ENCODE measurements at regions not wholly inside any gene's neighbourhood (a gene's known extent, or its start where the extent isn't known, plus 50 kb on each side); places are given as distances from the start of the nearest gene placed in this dataset.

DNA sequence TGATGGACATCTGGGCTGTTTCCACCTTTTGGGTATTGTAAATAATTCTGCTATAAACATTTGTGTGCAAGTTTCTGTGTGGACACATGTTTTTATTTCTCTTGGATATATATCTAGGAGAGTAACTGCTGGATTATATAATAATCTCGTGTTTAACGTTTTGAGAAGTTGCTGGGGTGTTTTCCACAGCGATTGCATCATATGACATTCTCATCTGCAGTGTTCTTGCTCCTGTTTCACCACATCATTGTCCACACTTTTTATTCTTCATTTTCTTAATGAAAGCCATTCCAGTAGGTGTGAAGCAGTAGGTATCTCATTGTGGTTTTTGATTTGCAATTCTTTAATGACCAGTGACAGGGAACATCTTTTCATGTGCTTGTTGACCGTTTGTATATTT, 56.9 kb upstream of the ALKAL2 start:
- Histone ChIP-seq H2BK120ac (ENCODE audit: low read depth, low read length) (no peak overlapping the region), H3K4ac (ENCODE audit: low read length) (no peak overlapping the region), H3K23ac (ENCODE audit: low read depth, low read length, poor library complexity) (no peak overlapping the region), H3K4me2 (ENCODE audit: insufficient read depth, low read length, poor library complexity, severe bottlenecking) (no peak overlapping the region), H2BK12ac (ENCODE audit: low read length) (no peak overlapping the region), H4K91ac (ENCODE audit: low read depth, low read length, poor library complexity) (no peak overlapping the region), H2AK5ac (ENCODE audit: low read depth, low read length) (no peak overlapping the region), H3K14ac (ENCODE audit: low read length) (no peak overlapping the region), H2BK15ac (ENCODE audit: low read length) (no peak overlapping the region), H3K4me3 (ENCODE audit: low read length in 2 of 2) (no peak overlapping the region), H3K18ac (ENCODE audit: low read length) (no peak overlapping the region), H3K27me3 (ENCODE audit: control insufficient read depth in 3 of 3, insufficient read depth in 3 of 3, low read depth in 1 of 3, low read length in 3 of 3) (no peaks in the 10 kb centered on the region), H3K36me3 (replicated peaks in 1 of 2; ENCODE audit: control insufficient read depth in 2 of 2, insufficient read depth in 2 of 2, low read length in 2 of 2) (no peaks in the 10 kb centered on the region), H3K27ac (replicated peaks; ENCODE audit: low read length) (no peak overlapping the region), H2BK5ac (ENCODE audit: low read length) (no peak overlapping the region), H3K9me3 (replicated peaks in 1 of 2; ENCODE audit: control insufficient read depth in 2 of 2, insufficient read depth in 1 of 2, low read depth in 1 of 2, low read length in 2 of 2) (peaks cover 0 to 6% of the 10 kb centered on the region in 2 donors), H4K8ac (ENCODE audit: low read depth, low read length) (no peak overlapping the region), H3K79me1 (ENCODE audit: low read depth, low read length) (no peaks in the 10 kb centered on the region), H3K4me1 (ENCODE audit: control insufficient read depth in 2 of 2, insufficient read depth in 1 of 2, low read depth in 1 of 2, low read length in 2 of 2) (peaks cover 5 to 12% of the 10 kb centered on the region in 2 donors), H2AFZ (ENCODE audit: low read length) (no peak overlapping the region), H3K9ac (ENCODE audit: low read depth, low read length, poor library complexity) (no peak overlapping the region)
- DNase-seq (ENCODE audit: low spot score) = no peak
- no CpG with 5 or more reads among the region's 4 CpGs for whole genome bisulfite sequencing, 2 donors (ENCODE audit: extremely low coverage in 2 of 2, insufficient read length in 2 of 2, insufficient replicate concordance in 1 of 2)

DNA sequence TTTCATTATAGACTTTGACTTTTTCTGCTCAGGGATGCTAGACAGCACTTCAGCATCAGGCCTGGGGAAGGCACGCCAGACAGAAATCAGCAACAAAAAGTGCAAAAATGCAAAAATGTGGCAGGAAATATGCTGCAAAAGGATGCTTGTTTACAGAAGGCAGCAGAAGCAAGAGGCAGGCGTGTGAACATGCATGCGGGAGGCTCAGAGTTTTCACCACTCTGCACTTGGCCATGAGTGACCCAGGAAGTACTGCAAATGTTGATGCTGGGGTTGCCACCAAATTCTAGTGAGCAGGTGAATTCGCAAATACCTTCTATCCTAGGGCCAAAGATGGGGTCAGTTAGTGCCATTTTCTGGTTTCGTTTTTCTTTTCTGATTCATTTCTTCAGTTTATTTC, 55.5 kb upstream of the ALKAL2 start:
- Histone ChIP-seq H3K14ac (ENCODE audit: low read length) (no peak overlapping the region), H3K27ac (replicated peaks; ENCODE audit: low read length) (no peak overlapping the region), H3K4me2 (ENCODE audit: insufficient read depth, low read length, poor library complexity, severe bottlenecking) (no peak overlapping the region), H3K9ac (ENCODE audit: low read depth, low read length, poor library complexity) (no peak overlapping the region), H4K91ac (ENCODE audit: low read depth, low read length, poor library complexity) (no peak overlapping the region), H3K27me3 (ENCODE audit: control insufficient read depth in 3 of 3, insufficient read depth in 3 of 3, low read depth in 1 of 3, low read length in 3 of 3) (no peaks in the 10 kb centered on the region), H2BK120ac (ENCODE audit: low read depth, low read length) (no peak overlapping the region), H3K9me3 (replicated peaks in 1 of 2; ENCODE audit: control insufficient read depth in 2 of 2, insufficient read depth in 1 of 2, low read depth in 1 of 2, low read length in 2 of 2) (peaks cover 8 to 20% of the 10 kb centered on the region in 2 donors), H3K4ac (ENCODE audit: low read length) (no peak overlapping the region), H2AK5ac (ENCODE audit: low read depth, low read length) (no peak overlapping the region), H3K4me3 (ENCODE audit: low read length in 2 of 2) (no peak overlapping the region), H2AFZ (ENCODE audit: low read length) (no peak overlapping the region), H2BK5ac (ENCODE audit: low read length) (no peak overlapping the region), H3K23ac (ENCODE audit: low read depth, low read length, poor library complexity) (no peak overlapping the region), H3K36me3 (replicated peaks in 1 of 2; ENCODE audit: control insufficient read depth in 2 of 2, insufficient read depth in 2 of 2, low read length in 2 of 2) (peaks cover 0 to 3% of the 10 kb centered on the region in 2 donors), H3K4me1 (ENCODE audit: control insufficient read depth in 2 of 2, insufficient read depth in 1 of 2, low read depth in 1 of 2, low read length in 2 of 2) (peaks cover 5 to 8% of the 10 kb centered on the region in 2 donors), H3K79me1 (ENCODE audit: low read depth, low read length) (no peaks in the 10 kb centered on the region), H3K18ac (ENCODE audit: low read length) (no peak overlapping the region), H4K8ac (ENCODE audit: low read depth, low read length) (no peak overlapping the region), H2BK15ac (ENCODE audit: low read length) (no peak overlapping the region), H2BK12ac (ENCODE audit: low read length) (no peak overlapping the region)
- no peak for DNase-seq (ENCODE audit: low spot score)
- WGBS, 2 donors (ENCODE audit: extremely low coverage in 2 of 2, insufficient read length in 2 of 2, insufficient replicate concordance in 1 of 2) = no CpG with 5 or more reads among the region's 5 CpGs

GRCh38 chr2:341912-342311, 54.0 kb upstream of the ALKAL2 start:
- no peak for DNase-seq (ENCODE audit: low spot score)
- Histone ChIP-seq H3K27me3 (ENCODE audit: control insufficient read depth in 3 of 3, insufficient read depth in 3 of 3, low read depth in 1 of 3, low read length in 3 of 3) (no peaks in the 10 kb centered on the region), H3K9me3 (replicated peaks in 1 of 2; ENCODE audit: control insufficient read depth in 2 of 2, insufficient read depth in 1 of 2, low read depth in 1 of 2, low read length in 2 of 2) (peaks cover 14 to 33% of the 10 kb centered on the region in 2 donors), H3K4me1 (ENCODE audit: control insufficient read depth in 2 of 2, insufficient read depth in 1 of 2, low read depth in 1 of 2, low read length in 2 of 2) (peaks cover 0 to 5% of the 10 kb centered on the region in 2 donors), H2AFZ (ENCODE audit: low read length) (peak overlapping the region; percentile 63), H2BK15ac (ENCODE audit: low read length) (no peak overlapping the region), H3K4ac (ENCODE audit: low read length) (no peak overlapping the region), H3K4me3 (ENCODE audit: low read length in 2 of 2) (no peak overlapping the region), H3K36me3 (replicated peaks in 1 of 2; ENCODE audit: control insufficient read depth in 2 of 2, insufficient read depth in 2 of 2, low read length in 2 of 2) (peaks cover 0 to 3% of the 10 kb centered on the region in 2 donors), H3K23ac (ENCODE audit: low read depth, low read length, poor library complexity) (no peak overlapping the region), H2AK5ac (ENCODE audit: low read depth, low read length) (no peak overlapping the region), H3K27ac (replicated peaks; ENCODE audit: low read length) (no peak overlapping the region), H3K79me1 (ENCODE audit: low read depth, low read length) (no peaks in the 10 kb centered on the region), H3K18ac (ENCODE audit: low read length) (no peak overlapping the region), H3K14ac (ENCODE audit: low read length) (no peak overlapping the region), H2BK5ac (ENCODE audit: low read length) (no peak overlapping the region), H2BK12ac (ENCODE audit: low read length) (no peak overlapping the region), H3K4me2 (ENCODE audit: insufficient read depth, low read length, poor library complexity, severe bottlenecking) (no peak overlapping the region), H2BK120ac (ENCODE audit: low read depth, low read length) (no peak overlapping the region), H3K9ac (ENCODE audit: low read depth, low read length, poor library complexity) (no peak overlapping the region), H4K8ac (ENCODE audit: low read depth, low read length) (no peak overlapping the region), H4K91ac (ENCODE audit: low read depth, low read length, poor library complexity) (no peak overlapping the region)
- no CpG with 5 or more reads among the region's 2 CpGs for WGBS, 2 donors (ENCODE audit: extremely low coverage in 2 of 2, insufficient read length in 2 of 2, insufficient replicate concordance in 1 of 2)

DNA sequence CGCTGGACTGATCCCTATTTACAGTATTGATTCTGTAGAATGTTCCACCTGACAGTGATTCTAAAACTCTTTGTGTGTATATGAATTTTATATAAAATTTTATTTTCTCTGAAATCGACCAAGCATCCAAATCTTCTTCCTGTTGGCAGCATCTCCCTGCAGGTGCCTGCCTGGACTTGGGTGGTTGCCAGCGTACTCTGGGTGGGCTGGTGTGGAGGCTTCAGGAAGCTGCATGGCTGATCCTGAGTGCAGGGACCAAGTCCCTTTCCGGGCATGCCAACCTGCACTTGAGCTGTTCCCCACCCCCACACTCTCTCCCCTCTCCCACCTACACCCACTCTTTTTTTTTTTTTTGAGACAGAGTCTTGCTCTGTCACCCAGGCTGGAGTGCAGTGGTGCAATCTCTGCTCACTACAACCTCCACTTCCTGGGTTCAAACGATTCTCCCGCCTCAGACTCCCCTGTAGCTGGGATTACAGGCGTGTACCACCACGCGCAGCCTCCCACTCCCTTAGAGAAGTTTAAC, 53.2 kb upstream of the ALKAL2 start:
- DNase-seq (ENCODE audit: low spot score) = no peak
- Histone ChIP-seq H3K4ac (ENCODE audit: low read length) (no peak overlapping the region), H3K14ac (ENCODE audit: low read length) (no peak overlapping the region), H3K18ac (ENCODE audit: low read length) (no peak overlapping the region), H2BK5ac (ENCODE audit: low read length) (no peak overlapping the region), H3K4me1 (ENCODE audit: control insufficient read depth in 2 of 2, insufficient read depth in 1 of 2, low read depth in 1 of 2, low read length in 2 of 2) (peaks cover 0 to 5% of the 10 kb centered on the region in 2 donors), H4K91ac (ENCODE audit: low read depth, low read length, poor library complexity) (no peak overlapping the region), H3K9me3 (replicated peaks in 1 of 2; ENCODE audit: control insufficient read depth in 2 of 2, insufficient read depth in 1 of 2, low read depth in 1 of 2, low read length in 2 of 2) (peaks cover 15 to 40% of the 10 kb centered on the region in 2 donors), H4K8ac (ENCODE audit: low read depth, low read length) (no peak overlapping the region), H3K23ac (ENCODE audit: low read depth, low read length, poor library complexity) (no peak overlapping the region), H3K27me3 (ENCODE audit: control insufficient read depth in 3 of 3, insufficient read depth in 3 of 3, low read depth in 1 of 3, low read length in 3 of 3) (no peaks in the 10 kb centered on the region), H2BK12ac (ENCODE audit: low read length) (no peak overlapping the region), H2AK5ac (ENCODE audit: low read depth, low read length) (no peak overlapping the region), H2BK120ac (ENCODE audit: low read depth, low read length) (no peak overlapping the region), H3K4me3 (ENCODE audit: low read length in 2 of 2) (no peak overlapping the region), H3K27ac (replicated peaks; ENCODE audit: low read length) (no peak overlapping the region), H3K9ac (ENCODE audit: low read depth, low read length, poor library complexity) (no peak overlapping the region), H3K79me1 (ENCODE audit: low read depth, low read length) (no peaks in the 10 kb centered on the region), H2AFZ (ENCODE audit: low read length) (no peak overlapping the region), H3K36me3 (replicated peaks in 1 of 2; ENCODE audit: control insufficient read depth in 2 of 2, insufficient read depth in 2 of 2, low read length in 2 of 2) (peaks cover 0 to 3% of the 10 kb centered on the region in 2 donors), H2BK15ac (ENCODE audit: low read length) (no peak overlapping the region), H3K4me2 (ENCODE audit: insufficient read depth, low read length, poor library complexity, severe bottlenecking) (no peak overlapping the region)
- no CpG with 5 or more reads among the region's 9 CpGs for WGBS, 2 donors (ENCODE audit: extremely low coverage in 2 of 2, insufficient read length in 2 of 2, insufficient replicate concordance in 1 of 2)

All from neuronal stem cell (in vitro differentiated cells).